HCT116 (cell line): ENCODE measurements at regions not wholly inside any gene's neighbourhood (a gene's known extent, or its start where the extent isn't known, plus 50 kb on each side); places are given as distances from the start of the nearest gene placed in this dataset.
A peak's percentile ranks its signal among the peaks of the same experiment; 100 is the strongest.

Experiments
- ATAC-seq: fragments of 200-7000 bp; cut with Tn5 transposase; 2 replicates; pipeline ENCODE4 v1.9.1; 2020; ENCODE audit warnings: mild to moderate bottlenecking, moderate library complexity
- BruUV-seq: library from RNA; stranded (reverse); fragments of 400-500 nt; replicated peaks from 2 replicates; lab custom pipeline; 2021; lab: Mats Ljungman, UMichigan
- CTCF ChIA-PET: fragments of 300-600 bp; sonication (Branson Sonifier 250); formaldehyde crosslinking; loops from one replicate; lab custom pipeline; 2021; ENCODE audit warnings: antibody characterized with exemption; lab: Charles Lee
- POLR2A ChIA-PET: fragments of 300-600, 350-600 bp; sonication (Branson Sonifier 250); formaldehyde crosslinking; loops from one replicate; lab custom pipeline; 2021; ENCODE audit warnings: antibody characterized with exemption; lab: Charles Lee
- RAD21 ChIA-PET, 2 experiments: fragments of 300-600 bp; sonication (Branson Sonifier 250); formaldehyde crosslinking; loops; one replicate each; lab custom pipeline; 2023; ENCODE audit warnings: low total read pairs in 2 of 2; ENCODE audit not compliant: uncharacterized antibody in 2 of 2, unreplicated experiment in 2 of 2, low non-redundant PET in 1 of 2; lab: Charles Lee
- DNase-seq: peaks from one replicate; pipeline ENCODE4 v3.0.0-alpha.2; 2010; ENCODE audit warnings: low read depth, low spot score
- H2AFZ ChIP-seq: fragments of 200-600 bp; shearing (Covaris generic), sonication (generic); 2 replicates; pipeline ENCODE4 v1.6.1; 2017; ENCODE audit warnings: low read depth, mixed run types, mixed read lengths, antibody characterized with exemption, low read length; ENCODE audit not compliant: poor library complexity, severe bottlenecking
- H3K27ac ChIP-seq: 2 replicates; pipeline ENCODE4 v1.5.1; 2012; ENCODE audit warnings: low read depth, low read length
- H3K27me3 ChIP-seq: fragments of 200-600 bp; sonication (generic); 2 replicates; pipeline ENCODE4 v1.6.1; 2016; ENCODE audit warnings: mixed run types, low read length, mixed read lengths; ENCODE audit not compliant: insufficient read depth
- H3K36me3 ChIP-seq, 2 experiments: fragments of 200-500 bp in 1 of 2; fragments of 200-600 bp in 1 of 2; sonication (Bioruptor generic) in 1 of 2; sonication (generic) in 1 of 2; 2 replicates each; pipeline versions ENCODE4 v1.5.1 to v1.6.1; 2014 to 2016; ENCODE audit warnings: low read length in 2 of 2, inconsistent platforms in 1 of 2, mixed read lengths in 1 of 2, mixed run types in 1 of 2; ENCODE audit not compliant: insufficient read depth in 2 of 2, control insufficient read depth in 1 of 2
- H3K4me1 ChIP-seq, 2 experiments: fragments of 200-600 bp in 1 of 2; sonication (generic) in 1 of 2; 2 replicates each; pipeline versions ENCODE4 v1.5.1 to v1.6.1; 2012 to 2017; ENCODE audit warnings: low read length in 2 of 2, inconsistent platforms in 1 of 2, mild to moderate bottlenecking in 1 of 2, mixed read lengths in 1 of 2, mixed run types in 1 of 2, moderate library complexity in 1 of 2; ENCODE audit not compliant: insufficient read depth in 2 of 2, control insufficient read depth in 1 of 2
- H3K4me2 ChIP-seq: fragments of 200-600 bp; sonication (generic); 2 replicates; pipeline ENCODE4 v1.6.1; 2017; ENCODE audit warnings: mixed run types, low read length, mixed read lengths
- H3K4me3 ChIP-seq, 2 experiments: fragments of 200-600 bp in 1 of 2; sonication (generic) in 1 of 2; replicated peaks in 1 of 2; 2 replicates each; pipeline ENCODE4 v1.5.1; 2011 to 2016; ENCODE audit warnings: low read length in 2 of 2, control low read depth in 1 of 2, low read depth in 1 of 2, mild to moderate bottlenecking in 1 of 2, mixed read lengths in 1 of 2, mixed run types in 1 of 2
- H3K79me2 ChIP-seq: fragments of 200-600 bp; sonication (generic); 2 replicates; pipeline ENCODE4 v1.6.1; 2017; ENCODE audit warnings: mild to moderate bottlenecking, mixed run types, low read length, moderate library complexity, mixed read lengths; ENCODE audit not compliant: insufficient read depth
- H3K9ac ChIP-seq: fragments of 200-600 bp; sonication (generic); 2 replicates; pipeline ENCODE4 v1.6.1; 2016; ENCODE audit warnings: low read length, mixed read lengths
- H3K9me2 ChIP-seq: fragments of 200-600 bp; sonication (generic), shearing (Covaris generic); 2 replicates; pipeline ENCODE4 v1.6.1; 2017; ENCODE audit warnings: mixed run types, mild to moderate bottlenecking, moderate library complexity; ENCODE audit not compliant: insufficient read depth
- H3K9me3 ChIP-seq, 2 experiments: fragments of 200-500 bp in 1 of 2; fragments of 200-600 bp in 1 of 2; sonication (Bioruptor generic) in 1 of 2; sonication (generic) in 1 of 2; 2 replicates each; pipeline ENCODE4 v1.6.1; 2014 to 2017; ENCODE audit warnings: low read length in 2 of 2, mixed read lengths in 2 of 2, inconsistent platforms in 1 of 2, low read depth in 1 of 2, mild to moderate bottlenecking in 1 of 2, mixed run types in 1 of 2, moderate library complexity in 1 of 2; ENCODE audit not compliant: control insufficient read depth in 1 of 2, insufficient read depth in 1 of 2
- H4K20me1 ChIP-seq: fragments of 200-600 bp; sonication (generic), shearing (Covaris generic); 2 replicates; pipeline ENCODE4 v1.6.1; 2017; ENCODE audit warnings: mixed run types, mild to moderate bottlenecking, moderate library complexity; ENCODE audit not compliant: insufficient read depth
- POLR2AphosphoS5 ChIP-seq: IDR thresholded peaks from 2 replicates; pipeline ENCODE4 v1.6.1; 2011; ENCODE audit warnings: mild to moderate bottlenecking, low read depth, low read length, moderate library complexity
- RAD21 ChIP-seq: IDR thresholded peaks from 2 replicates; pipeline ENCODE4 v1.6.1; 2012; ENCODE audit warnings: low read depth, mild to moderate bottlenecking
- SP1 ChIP-seq: IDR thresholded peaks from 2 replicates; pipeline ENCODE4 v1.6.1; 2012; ENCODE audit warnings: low read depth
- SRF ChIP-seq: IDR thresholded peaks from 2 replicates; pipeline ENCODE4 v1.6.1; 2012; ENCODE audit warnings: low read depth
- ZFX ChIP-seq: fragments of 450-650 bp; IDR thresholded peaks from 2 replicates; pipeline ENCODE4 v1.6.1; 2017
- ZNF274 ChIP-seq: fragments of 200-500 bp; sonication (Bioruptor generic); IDR thresholded peaks from 2 replicates; pipeline ENCODE4 v1.6.1; 2014; ENCODE audit warnings: mild to moderate bottlenecking, low read depth, low read length, inconsistent platforms
- intact Hi-C: fragments of 100-400 bp; cut with micrococcal nuclease; formaldehyde crosslinking; loops from 2 replicates; pipeline ENCODE4 v1.10.0; 2022
- TF ChIP-seq, protein P1 (sequence below), 3 experiments: fragments of 200-600 bp in 1 of 3; sonication (generic) in 1 of 3; IDR thresholded peaks in 2 of 3; conservative IDR thresholded peaks in 1 of 3; 2 replicates each; pipeline ENCODE4 v1.5.1; 2012 to 2017; ENCODE audit warnings: low read depth in 2 of 3, low read length in 2 of 3, antibody characterized with exemption in 1 of 3, borderline replicate concordance in 1 of 3, control low read depth in 1 of 3, mild to moderate bottlenecking in 1 of 3, mixed read lengths in 1 of 3, mixed run types in 1 of 3, moderate library complexity in 1 of 3; ENCODE audit not compliant: insufficient read depth in 1 of 3
- TF ChIP-seq, protein P2 (sequence below): IDR thresholded peaks from 2 replicates; pipeline ENCODE4 v1.6.1; 2012

DNA sequence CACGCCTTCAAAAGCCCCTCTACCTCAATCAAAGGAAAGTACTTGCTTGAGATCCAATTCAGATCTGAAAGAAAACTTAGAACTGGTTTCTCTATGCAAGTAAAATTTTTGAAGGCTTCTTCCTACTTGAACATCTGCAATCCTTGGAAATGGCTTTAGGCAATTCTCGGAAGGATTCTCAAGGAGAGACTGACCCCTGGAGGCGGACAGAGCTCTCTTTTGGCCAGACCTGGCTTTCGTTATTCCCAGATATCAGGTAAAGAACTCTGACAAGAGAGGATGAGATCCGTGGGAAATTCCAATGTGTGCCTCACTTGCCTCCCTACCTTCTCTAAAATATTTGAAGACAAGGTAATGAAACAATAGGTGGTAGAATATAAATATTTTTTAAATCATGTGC is 670.3 kb upstream of the FAM241A start:
- no peaks in the 10 kb centered on the region for H4K20me1 ChIP-seq
- POLR2A ChIA-PET = no interaction called here
- intact Hi-C loops = loop anchor here (1.0 to 2.0 kb wide), 3 partner anchors 156 to 843 kb away; no protein-coding TSS in a partner anchor
- CTCF ChIA-PET = interaction anchor here (0.9 kb wide), 1 partner anchor 192 kb away, joined by 4 read pairs; no protein-coding TSS in a partner anchor
- BruUV-seq = no TSS peak
- no peak overlapping the region for H3K4me3 ChIP-seq
- H3K4me2 ChIP-seq = no peak overlapping the region
- no peaks in the 10 kb centered on the region for H3K9me2 ChIP-seq
- H3K79me2 ChIP-seq = no peaks in the 10 kb centered on the region
- no peak overlapping the region for H3K27ac ChIP-seq
- H3K36me3 ChIP-seq = no peaks in the 10 kb centered on the region
- no peak overlapping the region for H3K9ac ChIP-seq
- DNase-seq (peak; percentile 38), ATAC-seq (peak; percentile 70)
- no peaks in the 10 kb centered on the region for H3K9me3 ChIP-seq
- no peaks in the 10 kb centered on the region for H3K4me1 ChIP-seq
- H2AFZ ChIP-seq = peak overlapping the region; percentile 43
- RAD21 ChIA-PET = no interaction called here
- H3K27me3 ChIP-seq = no peaks in the 10 kb centered on the region
- TF ChIP-seq RAD21 (peak; percentile 72), SP1 (no peak), ZFX (no peak), ZNF274 (no peak)
- TF ChIP-seq, protein P1, sequence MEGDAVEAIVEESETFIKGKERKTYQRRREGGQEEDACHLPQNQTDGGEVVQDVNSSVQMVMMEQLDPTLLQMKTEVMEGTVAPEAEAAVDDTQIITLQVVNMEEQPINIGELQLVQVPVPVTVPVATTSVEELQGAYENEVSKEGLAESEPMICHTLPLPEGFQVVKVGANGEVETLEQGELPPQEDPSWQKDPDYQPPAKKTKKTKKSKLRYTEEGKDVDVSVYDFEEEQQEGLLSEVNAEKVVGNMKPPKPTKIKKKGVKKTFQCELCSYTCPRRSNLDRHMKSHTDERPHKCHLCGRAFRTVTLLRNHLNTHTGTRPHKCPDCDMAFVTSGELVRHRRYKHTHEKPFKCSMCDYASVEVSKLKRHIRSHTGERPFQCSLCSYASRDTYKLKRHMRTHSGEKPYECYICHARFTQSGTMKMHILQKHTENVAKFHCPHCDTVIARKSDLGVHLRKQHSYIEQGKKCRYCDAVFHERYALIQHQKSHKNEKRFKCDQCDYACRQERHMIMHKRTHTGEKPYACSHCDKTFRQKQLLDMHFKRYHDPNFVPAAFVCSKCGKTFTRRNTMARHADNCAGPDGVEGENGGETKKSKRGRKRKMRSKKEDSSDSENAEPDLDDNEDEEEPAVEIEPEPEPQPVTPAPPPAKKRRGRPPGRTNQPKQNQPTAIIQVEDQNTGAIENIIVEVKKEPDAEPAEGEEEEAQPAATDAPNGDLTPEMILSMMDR (IDR thresholded peaks at IDR 0.05 in 2 of 3, conservative IDR thresholded peaks at IDR 0.05 in 1 of 3; ENCODE audit: borderline replicate concordance in 1 of 3, insufficient read depth in 1 of 3, low read depth in 2 of 3, low read length in 2 of 3) = peak; percentile 53 to 60 (median 54); a peak in 5 of 6 replicates

DNA sequence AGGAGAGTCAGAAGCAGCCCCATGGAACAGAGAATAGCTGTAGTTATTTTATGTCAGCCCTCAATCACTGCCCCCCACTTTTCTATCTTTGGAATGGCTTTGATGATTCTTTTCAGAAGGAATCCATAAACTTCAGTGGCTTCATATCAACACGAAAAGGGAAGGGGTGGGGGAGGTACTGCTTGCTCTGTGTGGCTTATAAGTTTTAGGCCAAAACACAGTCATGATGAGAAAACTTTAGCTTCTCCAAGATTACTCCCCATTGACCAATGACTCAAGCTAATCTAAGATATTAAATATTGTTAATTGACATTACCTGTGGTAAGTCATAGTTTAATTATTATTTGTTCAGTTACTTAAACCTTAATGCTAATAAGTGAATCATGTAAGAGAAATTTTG is 669.6 kb upstream of the FAM241A start:
- Histone ChIP-seq H3K27ac (no peak overlapping the region), H3K36me3 (no peaks in the 10 kb centered on the region), H2AFZ (no peak overlapping the region), H3K4me2 (no peak overlapping the region), H4K20me1 (no peaks in the 10 kb centered on the region), H3K27me3 (no peaks in the 10 kb centered on the region), H3K4me1 (no peaks in the 10 kb centered on the region), H3K9ac (no peak overlapping the region), H3K4me3 (no peak overlapping the region), H3K9me3 (no peaks in the 10 kb centered on the region), H3K79me2 (no peaks in the 10 kb centered on the region), H3K9me2 (no peaks in the 10 kb centered on the region)
- intact Hi-C loops = loop anchor here (1.0 to 2.0 kb wide), 3 partner anchors 155 to 843 kb away; no protein-coding TSS in a partner anchor
- no peak for DNase-seq
- BruUV-seq = no TSS peak
- no peak for ATAC-seq
- ChIA-PET RAD21 (no interaction called here), POLR2A (no interaction called here), CTCF (interaction anchor here (0.9 to 1.0 kb wide), 2 partner anchors 155 to 193 kb away, joined by 3 to 4 read pairs; no protein-coding TSS in a partner anchor)
- no peak for TF ChIP-seq SP1
- TF ChIP-seq POLR2AphosphoS5 = no peak
- no peak for TF ChIP-seq SRF
- TF ChIP-seq, protein P2, sequence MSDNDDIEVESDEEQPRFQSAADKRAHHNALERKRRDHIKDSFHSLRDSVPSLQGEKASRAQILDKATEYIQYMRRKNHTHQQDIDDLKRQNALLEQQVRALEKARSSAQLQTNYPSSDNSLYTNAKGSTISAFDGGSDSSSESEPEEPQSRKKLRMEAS = no peak
